Neuron (in vitro differentiated cells): ENCODE measurements at regions not wholly inside any gene's neighbourhood (a gene's known extent, or its start where the extent isn't known, plus 50 kb on each side); places are given as distances from the start of the nearest gene placed in this dataset.

Experiments
- H2AFZ ChIP-seq: one replicate; pipeline ENCODE4 v1.6.1; 2013; ENCODE audit warnings: low read depth, mild to moderate bottlenecking, inconsistent platforms, low read length, moderate library complexity
- H3K27me3 ChIP-seq: one replicate; pipeline ENCODE4 v1.6.1; 2013; ENCODE audit warnings: low read length; ENCODE audit not compliant: insufficient read depth
- H3K36me3 ChIP-seq: one replicate; pipeline ENCODE4 v1.6.1; 2013; ENCODE audit warnings: low read length; ENCODE audit not compliant: insufficient read depth
- H3K4me1 ChIP-seq: one replicate; pipeline ENCODE4 v1.6.1; 2013; ENCODE audit warnings: low read length; ENCODE audit not compliant: insufficient read depth
- H3K4me3 ChIP-seq: 2 replicates; pipeline ENCODE4 v1.5.1; 2013; ENCODE audit warnings: mild to moderate bottlenecking, low read length, moderate library complexity
- H3K9me3 ChIP-seq: one replicate; pipeline ENCODE4 v1.6.1; 2013; ENCODE audit warnings: low read length

- H3K4me3 ChIP-seq, result no peak overlapping the region
- no peaks in the 10 kb centered on the region for H3K36me3 ChIP-seq
- no peaks in the 10 kb centered on the region for H3K9me3 ChIP-seq
- H2AFZ ChIP-seq, result peak overlapping the region; percentile 26
- no peaks in the 10 kb centered on the region for H3K27me3 ChIP-seq
- H3K4me1 ChIP-seq, result peaks cover 22% of the 10 kb centered on the region
Observed at GRCh38 chr3:59540241-59540640, 490.4 kb upstream of the CFAP20DC start.

- Histone ChIP-seq H2AFZ (no peak overlapping the region), H3K4me3 (no peak overlapping the region), H3K27me3 (no peaks in the 10 kb centered on the region)
Observed at GRCh38 chr3:59538753-59539432, 489.1 kb upstream of the CFAP20DC start.

GRCh38 chr3:59535791-59536221, 486.0 kb upstream of the CFAP20DC start:
- Histone ChIP-seq H3K4me3 (no peak overlapping the region), H3K4me1 (peaks cover 20% of the 10 kb centered on the region), H3K9me3 (no peaks in the 10 kb centered on the region), H2AFZ (no peak overlapping the region), H3K36me3 (no peaks in the 10 kb centered on the region), H3K27me3 (no peaks in the 10 kb centered on the region)

More at GRCh38 chr3:59538753-59539432, 489.1 kb upstream of the CFAP20DC start:
- Histone ChIP-seq H3K4me1 (peaks cover 22% of the 10 kb centered on the region), H3K36me3 (no peaks in the 10 kb centered on the region), H3K9me3 (no peaks in the 10 kb centered on the region)

GRCh38 chr3:59531994-59532393, 482.2 kb upstream of the CFAP20DC start:
- Histone ChIP-seq H3K36me3 (no peaks in the 10 kb centered on the region), H3K4me3 (no peak overlapping the region), H2AFZ (no peak overlapping the region), H3K4me1 (no peaks in the 10 kb centered on the region), H3K9me3 (no peaks in the 10 kb centered on the region), H3K27me3 (no peaks in the 10 kb centered on the region)

- no peaks in the 10 kb centered on the region for H3K9me3 ChIP-seq
- no peaks in the 10 kb centered on the region for H3K27me3 ChIP-seq
- no peaks in the 10 kb centered on the region for H3K4me1 ChIP-seq
- H3K36me3 ChIP-seq, result no peaks in the 10 kb centered on the region
- H3K4me3 ChIP-seq, result no peak overlapping the region
- no peak overlapping the region for H2AFZ ChIP-seq
Observed at GRCh38 chr3:59531066-59531745, 481.4 kb upstream of the CFAP20DC start.

GRCh38 chr3:59528251-59528650, 478.4 kb upstream of the CFAP20DC start:
- no peaks in the 10 kb centered on the region for H3K27me3 ChIP-seq
- H2AFZ ChIP-seq, result no peak overlapping the region
- H3K9me3 ChIP-seq, result no peaks in the 10 kb centered on the region
- no peaks in the 10 kb centered on the region for H3K36me3 ChIP-seq
- H3K4me1 ChIP-seq, result no peaks in the 10 kb centered on the region
- no peak overlapping the region for H3K4me3 ChIP-seq

GRCh38 chr3:59527493-59527892, 477.7 kb upstream of the CFAP20DC start:
- no peaks in the 10 kb centered on the region for H3K4me1 ChIP-seq
- no peaks in the 10 kb centered on the region for H3K9me3 ChIP-seq
- no peaks in the 10 kb centered on the region for H3K36me3 ChIP-seq
- H3K4me3 ChIP-seq, result no peak overlapping the region
- H3K27me3 ChIP-seq, result no peaks in the 10 kb centered on the region
- H2AFZ ChIP-seq, result no peak overlapping the region

- H3K4me3 ChIP-seq, result no peak overlapping the region
- no peak overlapping the region for H2AFZ ChIP-seq
- no peaks in the 10 kb centered on the region for H3K9me3 ChIP-seq
- no peaks in the 10 kb centered on the region for H3K27me3 ChIP-seq
- no peaks in the 10 kb centered on the region for H3K4me1 ChIP-seq
- H3K36me3 ChIP-seq, result no peaks in the 10 kb centered on the region
Observed at GRCh38 chr3:59526999-59527398, 477.2 kb upstream of the CFAP20DC start.

- no peaks in the 10 kb centered on the region for H3K36me3 ChIP-seq
- no peak overlapping the region for H3K4me3 ChIP-seq
- no peaks in the 10 kb centered on the region for H3K9me3 ChIP-seq
- H2AFZ ChIP-seq, result no peak overlapping the region
- no peaks in the 10 kb centered on the region for H3K4me1 ChIP-seq
- no peaks in the 10 kb centered on the region for H3K27me3 ChIP-seq
Observed at GRCh38 chr3:59522550-59522949, 472.7 kb upstream of the CFAP20DC start.

GRCh38 chr3:59519094-59519493, 469.3 kb upstream of the CFAP20DC start:
- Histone ChIP-seq H3K4me3 (no peak overlapping the region), H2AFZ (no peak overlapping the region), H3K27me3 (no peaks in the 10 kb centered on the region), H3K4me1 (peaks cover 3% of the 10 kb centered on the region), H3K9me3 (no peaks in the 10 kb centered on the region), H3K36me3 (no peaks in the 10 kb centered on the region)

GRCh38 chr3:59518283-59519055, 468.6 kb upstream of the CFAP20DC start:
- Histone ChIP-seq H3K4me3 (no peak overlapping the region), H3K27me3 (no peaks in the 10 kb centered on the region), H3K9me3 (no peaks in the 10 kb centered on the region), H3K36me3 (no peaks in the 10 kb centered on the region), H2AFZ (no peak overlapping the region), H3K4me1 (peaks cover 3% of the 10 kb centered on the region)

GRCh38 chr3:59517388-59517787, 467.6 kb upstream of the CFAP20DC start:
- H3K36me3 ChIP-seq, result no peaks in the 10 kb centered on the region
- H2AFZ ChIP-seq, result no peak overlapping the region
- H3K4me1 ChIP-seq, result peaks cover 3% of the 10 kb centered on the region
- H3K9me3 ChIP-seq, result no peaks in the 10 kb centered on the region
- H3K27me3 ChIP-seq, result no peaks in the 10 kb centered on the region
- H3K4me3 ChIP-seq, result no peak overlapping the region

GRCh38 chr3:59515966-59516365, 466.1 kb upstream of the CFAP20DC start:
- no peak overlapping the region for H3K4me3 ChIP-seq
- H3K9me3 ChIP-seq, result no peaks in the 10 kb centered on the region
- H3K27me3 ChIP-seq, result no peaks in the 10 kb centered on the region
- H2AFZ ChIP-seq, result no peak overlapping the region
- no peaks in the 10 kb centered on the region for H3K36me3 ChIP-seq
- peaks cover 3% of the 10 kb centered on the region for H3K4me1 ChIP-seq
